Upper lobe of right lung (tissue), 1 donor: ENCODE measurements at regions not wholly inside any gene's neighbourhood (a gene's known extent, or its start where the extent isn't known, plus 50 kb on each side); places are given as distances from the start of the nearest gene placed in this dataset.
"Not testable (repeated sequence)": the region's sequence is repeated elsewhere in the genome, so short reads cannot be mapped to it uniquely, and the experiment has no call there.

Source experiments
- ATAC-seq: fragments of 200-7000 bp; cut with Tn5 transposase; one replicate; pipeline ENCODE4 v1.9.1; 2020; ENCODE audit warnings: mild to moderate bottlenecking, moderate library complexity
- DNase-seq: peaks from one replicate; pipeline ENCODE4 v3.0.0-alpha.2; 2020
- H3K27ac ChIP-seq: fragments of 200-600 bp; one replicate; pipeline ENCODE4 v1.8.0; 2022
- H3K27me3 ChIP-seq: fragments of 200-600 bp; one replicate; pipeline ENCODE4 v1.8.0; 2022; ENCODE audit warnings: mild to moderate bottlenecking
- H3K36me3 ChIP-seq: fragments of 200-600 bp; one replicate; pipeline ENCODE4 v1.8.0; 2022
- H3K4me1 ChIP-seq: fragments of 200-600 bp; one replicate; pipeline ENCODE4 v1.8.0; 2022
- H3K4me3 ChIP-seq: fragments of 200-600 bp; one replicate; pipeline ENCODE4 v1.8.0; 2022; ENCODE audit warnings: mild to moderate bottlenecking
- H3K9me3 ChIP-seq: fragments of 200-600 bp; one replicate; pipeline ENCODE4 v1.8.0; 2022
- intact Hi-C: fragments of 100-400 bp; cut with DNase I; formaldehyde crosslinking; loops from one replicate; pipeline ENCODE4 v1.11.0; 2022
- donor health status: DM: no; HTN: yes; CAD: no; lungs with severe emphysema.

GRCh38 chr21:9657779-9658178 lies 863.6 kb upstream of the TPTE start:
- H3K36me3 ChIP-seq, DNase-seq, intact Hi-C loops, H3K27ac ChIP-seq, H3K9me3 ChIP-seq, H3K27me3 ChIP-seq, H3K4me1 ChIP-seq, H3K4me3 ChIP-seq: not testable (repeated sequence)
- ATAC-seq, result peak; percentile 40

GRCh38 chr21:9659877-9660276 lies 861.5 kb upstream of the TPTE start:
- H3K9me3 ChIP-seq, H3K36me3 ChIP-seq, H3K27ac ChIP-seq, H3K4me3 ChIP-seq, H3K27me3 ChIP-seq, DNase-seq, H3K4me1 ChIP-seq, ATAC-seq, intact Hi-C loops: not testable (repeated sequence)

GRCh38 chr21:9663914-9664729 lies 857.3 kb upstream of the TPTE start:
- H3K9me3 ChIP-seq, H3K4me1 ChIP-seq, H3K4me3 ChIP-seq, DNase-seq, H3K27ac ChIP-seq, intact Hi-C loops, H3K27me3 ChIP-seq, H3K36me3 ChIP-seq: not testable (repeated sequence)
- ATAC-seq, result peak; percentile 40

GRCh38 chr21:9675811-9676210 lies 845.6 kb upstream of the TPTE start:
- H3K4me1 ChIP-seq, H3K4me3 ChIP-seq, H3K9me3 ChIP-seq, DNase-seq, H3K27me3 ChIP-seq, H3K27ac ChIP-seq, H3K36me3 ChIP-seq, intact Hi-C loops: not testable (repeated sequence)
- ATAC-seq, result peak; percentile 48

- H3K27me3 ChIP-seq, intact Hi-C loops, H3K4me3 ChIP-seq, H3K9me3 ChIP-seq, H3K27ac ChIP-seq, H3K4me1 ChIP-seq, DNase-seq, H3K36me3 ChIP-seq: not testable (repeated sequence)
- peak; percentile 24 for ATAC-seq
Observed at GRCh38 chr21:9679029-9679428, 842.4 kb upstream of the TPTE start.

- H3K36me3 ChIP-seq, intact Hi-C loops, H3K27me3 ChIP-seq: not testable (repeated sequence)
Observed at GRCh38 chr21:9688945-9689344, 832.4 kb upstream of the TPTE start.

GRCh38 chr21:9690981-9691380 lies 830.4 kb upstream of the TPTE start:
- ATAC-seq, H3K9me3 ChIP-seq, intact Hi-C loops, H3K36me3 ChIP-seq, H3K4me1 ChIP-seq, H3K27ac ChIP-seq, DNase-seq, H3K4me3 ChIP-seq, H3K27me3 ChIP-seq: not testable (repeated sequence)

More at GRCh38 chr21:9688945-9689344, 832.4 kb upstream of the TPTE start:
- H3K4me3 ChIP-seq, ATAC-seq, H3K27ac ChIP-seq, DNase-seq, H3K9me3 ChIP-seq, H3K4me1 ChIP-seq: not testable (repeated sequence)

GRCh38 chr21:9695759-9696158 lies 825.6 kb upstream of the TPTE start:
- ATAC-seq, intact Hi-C loops, DNase-seq, H3K4me1 ChIP-seq, H3K36me3 ChIP-seq, H3K27ac ChIP-seq, H3K9me3 ChIP-seq, H3K27me3 ChIP-seq, H3K4me3 ChIP-seq: not testable (repeated sequence)

- DNase-seq, H3K4me1 ChIP-seq, H3K4me3 ChIP-seq, intact Hi-C loops, H3K27me3 ChIP-seq, H3K36me3 ChIP-seq, H3K27ac ChIP-seq, H3K9me3 ChIP-seq: not testable (repeated sequence)
- peak; percentile 35 for ATAC-seq
Observed at GRCh38 chr21:9697751-9698150, 823.6 kb upstream of the TPTE start.

- intact Hi-C loops, result not testable (repeated sequence)
Observed at GRCh38 chr21:9705016-9705415, 816.4 kb upstream of the TPTE start.

GRCh38 chr21:9705455-9705854 lies 815.9 kb upstream of the TPTE start:
- H3K4me3 ChIP-seq, ATAC-seq, DNase-seq, H3K27me3 ChIP-seq, H3K27ac ChIP-seq, intact Hi-C loops, H3K36me3 ChIP-seq, H3K9me3 ChIP-seq, H3K4me1 ChIP-seq: not testable (repeated sequence)

More at GRCh38 chr21:9705016-9705415, 816.4 kb upstream of the TPTE start:
- not testable (repeated sequence) for H3K4me3 ChIP-seq, H3K36me3 ChIP-seq, H3K27ac ChIP-seq, H3K27me3 ChIP-seq, DNase-seq, H3K4me1 ChIP-seq, ATAC-seq, H3K9me3 ChIP-seq

- ATAC-seq, H3K4me3 ChIP-seq, DNase-seq, H3K36me3 ChIP-seq, H3K27ac ChIP-seq, H3K27me3 ChIP-seq, intact Hi-C loops, H3K4me1 ChIP-seq, H3K9me3 ChIP-seq: not testable (repeated sequence)
Observed at GRCh38 chr21:9724542-9724941, 796.8 kb upstream of the TPTE start.

GRCh38 chr21:9727187-9727586 lies 794.2 kb upstream of the TPTE start:
- H3K27ac ChIP-seq, H3K4me3 ChIP-seq, H3K36me3 ChIP-seq, H3K27me3 ChIP-seq, H3K9me3 ChIP-seq, ATAC-seq, intact Hi-C loops, H3K4me1 ChIP-seq, DNase-seq: not testable (repeated sequence)

GRCh38 chr21:9728219-9728992 lies 793.0 kb upstream of the TPTE start:
- not testable (repeated sequence) for DNase-seq
- peak; percentile 72 for ATAC-seq

More at GRCh38 chr21:9728219-9728992, 793.0 kb upstream of the TPTE start:
- H3K27ac ChIP-seq, H3K4me1 ChIP-seq, H3K36me3 ChIP-seq, H3K27me3 ChIP-seq, intact Hi-C loops, H3K4me3 ChIP-seq, H3K9me3 ChIP-seq: not testable (repeated sequence)
